Neutrophil (primary cell): ENCODE measurements at regions not wholly inside any gene's neighbourhood (a gene's known extent, or its start where the extent isn't known, plus 50 kb on each side); places are given as distances from the start of the nearest gene placed in this dataset.

ENCODE experiments used
- H3K27ac ChIP-seq: fragments of 200-600 bp; sonication (generic); 2 replicates; pipeline ENCODE4 v1.5.1; 2016; ENCODE audit warnings: mild to moderate bottlenecking, moderate library complexity
- H3K27me3 ChIP-seq: fragments of 200-600 bp; sonication (generic); 2 replicates; pipeline ENCODE4 v1.6.0; 2016; ENCODE audit warnings: mild to moderate bottlenecking
- H3K36me3 ChIP-seq: fragments of 200-600 bp; sonication (generic); 2 replicates; pipeline ENCODE4 v1.5.1; 2017
- H3K4me1 ChIP-seq, 2 experiments: fragments of 200-600 bp in 1 of 2; sonication (generic) in 1 of 2; 1 replicate in 1 of 2; 2 replicates in 1 of 2; pipeline versions ENCODE4 v1.5.1 to v1.6.1; 2013 to 2016; ENCODE audit warnings: low read depth in 1 of 2, low read length in 1 of 2, mild to moderate bottlenecking in 1 of 2, moderate library complexity in 1 of 2; ENCODE audit not compliant: control insufficient read depth in 1 of 2, insufficient read depth in 1 of 2
- H3K4me3 ChIP-seq, 2 experiments: fragments of 200-600 bp in 1 of 2; sonication (generic) in 1 of 2; 1 replicate in 1 of 2; 2 replicates in 1 of 2; pipeline ENCODE4 v1.5.1; 2013 to 2016; ENCODE audit warnings: low read depth in 1 of 2, low read length in 1 of 2, mild to moderate bottlenecking in 1 of 2, moderate library complexity in 1 of 2
- H3K9me3 ChIP-seq: fragments of 200-600 bp; sonication (generic); 2 replicates; pipeline ENCODE4 v1.5.1; 2016
- CTCF ChIP-seq: fragments of 200-600 bp; sonication (generic); IDR thresholded peaks from 2 replicates; pipeline ENCODE4 v1.5.1; 2016; ENCODE audit warnings: antibody characterized with exemption

- Histone ChIP-seq H3K9me3 (no peaks in the 10 kb centered on the region), H3K27me3 (no peaks in the 10 kb centered on the region), H3K4me1 (no peaks in the 10 kb centered on the region), H3K4me3 (no peak overlapping the region), H3K36me3 (no peaks in the 10 kb centered on the region), H3K27ac (no peak overlapping the region)
- no peak for TF ChIP-seq CTCF
These were observed 1574.2 kb upstream of the PIK3C3 start for GRCh38 chr18:40380686-40381439.

- no peak for TF ChIP-seq CTCF
- no peaks in the 10 kb centered on the region for H3K9me3 ChIP-seq
- H3K27me3 ChIP-seq = no peaks in the 10 kb centered on the region
- no peaks in the 10 kb centered on the region for H3K36me3 ChIP-seq
- H3K27ac ChIP-seq = no peak overlapping the region
- H3K4me1 ChIP-seq = no peaks in the 10 kb centered on the region
- H3K4me3 ChIP-seq = no peak overlapping the region
These were observed 1579.2 kb upstream of the PIK3C3 start for GRCh38 chr18:40375837-40376236.

GRCh38 chr18:40371673-40372072 is 1583.4 kb upstream of the PIK3C3 start:
- TF ChIP-seq CTCF = no peak
- Histone ChIP-seq H3K4me3 (no peak overlapping the region), H3K27ac (no peak overlapping the region), H3K9me3 (no peaks in the 10 kb centered on the region), H3K27me3 (no peaks in the 10 kb centered on the region), H3K36me3 (no peaks in the 10 kb centered on the region), H3K4me1 (no peaks in the 10 kb centered on the region)

GRCh38 chr18:40367576-40367975 is 1587.5 kb upstream of the PIK3C3 start:
- Histone ChIP-seq H3K9me3 (no peaks in the 10 kb centered on the region), H3K27me3 (no peaks in the 10 kb centered on the region), H3K27ac (no peak overlapping the region), H3K4me1 (no peaks in the 10 kb centered on the region), H3K4me3 (no peak overlapping the region), H3K36me3 (no peaks in the 10 kb centered on the region)
- TF ChIP-seq CTCF = no peak

GRCh38 chr18:40366521-40366920 is 1588.5 kb upstream of the PIK3C3 start:
- Histone ChIP-seq H3K4me3 (no peak overlapping the region), H3K36me3 (no peaks in the 10 kb centered on the region), H3K4me1 (no peaks in the 10 kb centered on the region), H3K27me3 (no peaks in the 10 kb centered on the region), H3K9me3 (no peaks in the 10 kb centered on the region), H3K27ac (no peak overlapping the region)
- TF ChIP-seq CTCF = no peak
